ENCODE measurements at regions not wholly inside any gene's neighbourhood (a gene's known extent, or its start where the extent isn't known, plus 50 kb on each side); places are given as distances from the start of the nearest gene placed in this dataset.

DNA sequence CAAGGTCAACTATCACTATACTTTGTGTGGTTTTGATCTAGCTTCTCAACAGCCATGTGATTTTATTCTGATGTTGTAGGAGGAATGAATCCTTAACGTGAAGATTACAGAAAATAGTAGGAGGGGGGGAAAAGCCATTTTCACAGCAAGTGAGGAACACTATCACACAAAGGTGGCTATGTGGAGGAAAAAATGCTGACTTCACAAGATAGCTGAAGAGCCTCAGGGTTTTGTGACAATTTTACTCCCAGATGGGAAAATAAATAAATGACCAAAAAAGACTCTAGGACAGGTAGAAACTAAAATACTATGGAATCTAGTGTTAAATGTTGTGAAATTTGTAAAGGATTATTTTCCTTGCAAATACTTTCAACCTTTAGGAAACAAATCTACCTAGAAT, 281.0 kb downstream of the ADRA2A start:
- TF ChIP-seq, protein P1, sequence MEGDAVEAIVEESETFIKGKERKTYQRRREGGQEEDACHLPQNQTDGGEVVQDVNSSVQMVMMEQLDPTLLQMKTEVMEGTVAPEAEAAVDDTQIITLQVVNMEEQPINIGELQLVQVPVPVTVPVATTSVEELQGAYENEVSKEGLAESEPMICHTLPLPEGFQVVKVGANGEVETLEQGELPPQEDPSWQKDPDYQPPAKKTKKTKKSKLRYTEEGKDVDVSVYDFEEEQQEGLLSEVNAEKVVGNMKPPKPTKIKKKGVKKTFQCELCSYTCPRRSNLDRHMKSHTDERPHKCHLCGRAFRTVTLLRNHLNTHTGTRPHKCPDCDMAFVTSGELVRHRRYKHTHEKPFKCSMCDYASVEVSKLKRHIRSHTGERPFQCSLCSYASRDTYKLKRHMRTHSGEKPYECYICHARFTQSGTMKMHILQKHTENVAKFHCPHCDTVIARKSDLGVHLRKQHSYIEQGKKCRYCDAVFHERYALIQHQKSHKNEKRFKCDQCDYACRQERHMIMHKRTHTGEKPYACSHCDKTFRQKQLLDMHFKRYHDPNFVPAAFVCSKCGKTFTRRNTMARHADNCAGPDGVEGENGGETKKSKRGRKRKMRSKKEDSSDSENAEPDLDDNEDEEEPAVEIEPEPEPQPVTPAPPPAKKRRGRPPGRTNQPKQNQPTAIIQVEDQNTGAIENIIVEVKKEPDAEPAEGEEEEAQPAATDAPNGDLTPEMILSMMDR (IDR thresholded peaks at IDR 0.05): no peak
- TF ChIP-seq POLR2A (IDR thresholded peaks at IDR 0.05): no peak
- no peak for TF ChIP-seq EP300 (IDR thresholded peaks at IDR 0.05)
